ENCODE measurements at regions not wholly inside any gene's neighbourhood (a gene's known extent, or its start where the extent isn't known, plus 50 kb on each side); places are given as distances from the start of the nearest gene placed in this dataset.

GRCh38 chr16:14338236-14338635 is 267.1 kb downstream of the MRTFB start (continued):
- TF ChIP-seq ZNF660 (tag by site-specific recombination; IDR thresholded peaks at IDR 0.05) (no peak), REPIN1 (tag by site-specific recombination; IDR thresholded peaks at IDR 0.05; ENCODE audit: low read depth) (no peak), ZNF221 (tag by site-specific recombination; IDR thresholded peaks at IDR 0.05; ENCODE audit: borderline replicate concordance) (no peak), GLIS2 (tag by site-specific recombination; IDR thresholded peaks at IDR 0.05) (no peak), ZNF354C (tag by site-specific recombination; IDR thresholded peaks at IDR 0.05; ENCODE audit: borderline replicate concordance, low read depth) (no peak), ZNF423 (tag by site-specific recombination; IDR thresholded peaks at IDR 0.05) (no peak), CTCF (tag by site-specific recombination; IDR thresholded peaks at IDR 0.05) (no peak), ZBTB20 (tag by site-specific recombination; IDR thresholded peaks at IDR 0.05) (no peak), ZNF473 (tag by site-specific recombination; IDR thresholded peaks at IDR 0.05) (0 out of 2 replicates have a peak, but pooled peaks have one; percentile 52), ZNF837 (tag by site-specific recombination; IDR thresholded peaks at IDR 0.05) (no peak), ZNF514 (tag by site-specific recombination; IDR thresholded peaks at IDR 0.05) (no peak), ZNF324 (tag by site-specific recombination; IDR thresholded peaks at IDR 0.05) (no peak), ZBTB17 (tag by site-specific recombination; IDR thresholded peaks at IDR 0.05) (peak; percentile 90), ZNF623 (tag by site-specific recombination; IDR thresholded peaks at IDR 0.05) (no peak), IKZF3 (tag by site-specific recombination; IDR thresholded peaks at IDR 0.05) (no peak), ZIC2 (tag by site-specific recombination; IDR thresholded peaks at IDR 0.05) (no peak), ZNF302 (tag by site-specific recombination; IDR thresholded peaks at IDR 0.05; ENCODE audit: low read depth) (no peak), ZNF350 (tag by site-specific recombination; IDR thresholded peaks at IDR 0.05) (no peak), ZNF114 (tag by site-specific recombination; IDR thresholded peaks at IDR 0.05) (no peak)

- no peaks in the 10 kb centered on the region for H3K4me1 ChIP-seq (ENCODE audit: control insufficient read depth, insufficient read depth, low read length)
- H3K36me3 ChIP-seq (ENCODE audit: control insufficient read depth in 2 of 2, insufficient read depth in 1 of 2, low read length in 2 of 2): no peaks in the 10 kb centered on the region
- TF ChIP-seq ZNF121 (tag by site-specific recombination; IDR thresholded peaks at IDR 0.05): no peak
- TF ChIP-seq ZBTB11 (tag by site-specific recombination; conservative IDR thresholded peaks at IDR 0.05; ENCODE audit: low read depth): no peak
- no peak for TF ChIP-seq ZNF302 (tag by site-specific recombination; IDR thresholded peaks at IDR 0.05; ENCODE audit: low read depth)
- no peak for TF ChIP-seq ZNF837 (tag by site-specific recombination; IDR thresholded peaks at IDR 0.05)
- TF ChIP-seq REPIN1 (tag by site-specific recombination; IDR thresholded peaks at IDR 0.05; ENCODE audit: low read depth): no peak
- no peak for TF ChIP-seq ZNF311 (tag by site-specific recombination; IDR thresholded peaks at IDR 0.05; ENCODE audit: borderline replicate concordance)
- no peak for TF ChIP-seq ZNF248 (tag by site-specific recombination; IDR thresholded peaks at IDR 0.05)
- no peak for TF ChIP-seq ZNF514 (tag by site-specific recombination; IDR thresholded peaks at IDR 0.05)
- TF ChIP-seq ZNF571 (tag by site-specific recombination; IDR thresholded peaks at IDR 0.05): no peak
- TF ChIP-seq ZNF518A (tag by site-specific recombination; conservative IDR thresholded peaks at IDR 0.05; ENCODE audit: low read depth): no peak
- POLR2A ChIA-PET: no interaction called here
- H3K9me3 ChIP-seq (ENCODE audit: control insufficient read depth, insufficient read depth, low read depth, low read length): no peaks in the 10 kb centered on the region
- CTCF ChIA-PET: no interaction called here
- no peak overlapping the region for H3K27ac ChIP-seq (ENCODE audit: extremely low read depth, low read depth, low read length)
- no peak overlapping the region for H3K4me3 ChIP-seq (ENCODE audit: low read depth, low read length)
These were observed 266.4 kb downstream of the MRTFB start for GRCh38 chr16:14337303-14338191.

Data from HEK293 (cell line).